ENCODE measurements at regions not wholly inside any gene's neighbourhood (a gene's known extent, or its start where the extent isn't known, plus 50 kb on each side); places are given as distances from the start of the nearest gene placed in this dataset.

- TF ChIP-seq CTCF (IDR thresholded peaks at IDR 0.05) (no peak), POLR2A (IDR thresholded peaks at IDR 0.05) (no peak)
Observed at GRCh38 chr21:22201669-22202068, 1203.5 kb downstream of the NCAM2 start.

Measured in right lobe of liver (tissue), 4 donors.